Activated CD4-positive, alpha-beta T cell treated with anti-CD3 and anti-CD28 coated beads for 36 hours (primary cell): ENCODE measurements at regions not wholly inside any gene's neighbourhood (a gene's known extent, or its start where the extent isn't known, plus 50 kb on each side); places are given as distances from the start of the nearest gene placed in this dataset.

Experiments used
- ATAC-seq: fragments of 200-7000 bp; cut with Tn5 transposase; one replicate; pipeline ENCODE4 v1.10.0; 2021; ENCODE audit warnings: mild to moderate bottlenecking, moderate library complexity
- CTCF ChIA-PET: fragments of 350-600 bp; sonication (Branson Sonifier 250); formaldehyde crosslinking; loops from one replicate; lab custom pipeline; 2021; ENCODE audit warnings: antibody characterized with exemption; lab: Charles Lee
- POLR2A ChIA-PET: fragments of 350-600 bp; sonication (Branson Sonifier 250); formaldehyde crosslinking; loops from one replicate; lab custom pipeline; 2021; ENCODE audit warnings: antibody characterized with exemption, inconsistent platforms; lab: Charles Lee
- DNase-seq: peaks from one replicate; pipeline ENCODE4 v3.0.0-alpha.2; 2020
- H3K27ac Mint-ChIP-seq: one replicate; pipeline ENCODE4 v1.8.0; 2021; ENCODE audit warnings: mixed read lengths
- H3K27me3 Mint-ChIP-seq: one replicate; pipeline ENCODE4 v1.8.0; 2021; ENCODE audit warnings: mixed read lengths
- H3K36me3 Mint-ChIP-seq: one replicate; pipeline ENCODE4 v1.8.0; 2021; ENCODE audit warnings: low read depth, mixed read lengths
- H3K4me1 Mint-ChIP-seq: one replicate; pipeline ENCODE4 v1.8.0; 2021; ENCODE audit warnings: mixed read lengths
- H3K4me3 Mint-ChIP-seq: one replicate; pipeline ENCODE4 v1.8.0; 2021; ENCODE audit warnings: mild to moderate bottlenecking, moderate library complexity, mixed read lengths
- H3K9me3 Mint-ChIP-seq: one replicate; pipeline ENCODE4 v1.8.0; 2021; ENCODE audit warnings: low read depth, mixed read lengths
- intact Hi-C, 2 experiments: fragments of 100-400 bp; cut with DNase I in 1 of 2; cut with micrococcal nuclease in 1 of 2; formaldehyde crosslinking; loops; one replicate each; pipeline versions ENCODE4 v1.14.2 to v1.15.1; 2022 to 2024; cut with DNase I, micrococcal nuclease

DNA sequence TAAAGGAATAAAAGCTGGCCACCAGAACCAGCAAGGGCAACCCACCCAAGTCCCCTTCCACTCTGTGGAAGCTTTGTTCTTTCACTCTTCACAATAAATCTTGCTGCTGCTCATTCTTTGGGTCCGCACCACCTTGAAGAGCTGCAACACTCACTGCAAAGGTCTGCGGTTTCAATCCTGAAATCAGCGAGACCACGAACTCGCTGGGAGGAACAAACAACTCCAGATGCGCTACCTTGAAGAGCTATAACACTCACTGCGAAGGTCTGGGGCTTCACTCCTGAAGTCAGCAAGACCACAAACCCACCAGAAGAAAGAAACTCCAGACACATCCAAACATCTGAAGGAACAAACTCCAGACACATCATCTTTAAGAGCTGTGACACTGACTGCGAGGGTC is 365.2 kb upstream of the LUZP2 start:
- ATAC-seq: no peak
- Mint-ChIP-seq H3K36me3 (no peaks in the 10 kb centered on the region), H3K27me3 (no peaks in the 10 kb centered on the region), H3K4me1 (no peaks in the 10 kb centered on the region), H3K4me3 (no peak overlapping the region), H3K9me3 (no peaks in the 10 kb centered on the region), H3K27ac (no peak overlapping the region)
- intact Hi-C loops: no loop called here
- ChIA-PET CTCF (no interaction called here), POLR2A (no interaction called here)
- DNase-seq: no peak

- Mint-ChIP-seq H3K27me3 (no peaks in the 10 kb centered on the region), H3K4me3 (no peak overlapping the region), H3K27ac (no peak overlapping the region), H3K4me1 (no peaks in the 10 kb centered on the region), H3K36me3 (no peaks in the 10 kb centered on the region), H3K9me3 (no peaks in the 10 kb centered on the region)
- ATAC-seq (no peak), DNase-seq (no peak)
- intact Hi-C loops: no loop called here
- ChIA-PET CTCF (no interaction called here), POLR2A (no interaction called here)
These were observed 364.4 kb upstream of the LUZP2 start for GRCh38 chr11:24132471-24132870.

DNA sequence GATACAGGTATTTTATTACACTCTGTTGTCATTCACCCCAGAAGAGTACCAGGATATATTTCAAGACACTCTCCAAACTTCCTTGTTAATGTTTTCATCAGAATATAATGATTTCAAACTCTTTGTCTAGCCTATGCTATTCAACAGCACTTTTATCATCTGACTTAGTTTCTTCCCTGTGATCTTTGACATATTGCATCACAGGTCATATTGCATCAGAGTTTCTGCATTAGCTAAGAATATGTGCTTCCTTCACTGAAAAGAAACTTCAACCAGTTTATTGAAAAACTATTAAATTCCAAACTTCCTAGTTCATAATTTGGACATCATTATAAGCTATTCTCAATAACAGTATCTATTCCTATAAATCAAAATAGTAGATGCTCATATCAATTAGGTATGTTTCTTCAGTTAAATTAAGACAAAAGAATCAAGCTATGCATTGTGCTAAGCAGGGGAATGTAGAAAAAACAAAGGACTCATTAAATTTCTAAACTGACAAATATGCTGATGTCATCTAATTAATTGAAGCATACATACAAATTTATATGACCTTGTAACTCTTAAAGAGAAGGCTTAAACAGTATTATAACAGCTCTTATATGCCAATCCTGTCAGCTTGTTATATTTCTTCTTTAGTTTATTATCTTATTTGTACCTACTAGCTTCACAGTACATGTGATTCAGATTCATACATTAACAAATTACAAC is 361.8 kb upstream of the LUZP2 start:
- H3K36me3 Mint-ChIP-seq: no peaks in the 10 kb centered on the region
- DNase-seq (no peak), ATAC-seq (no peak)
- ChIA-PET POLR2A (no interaction called here), CTCF (no interaction called here)
- intact Hi-C loops: no loop called here
- no peak overlapping the region for H3K27ac Mint-ChIP-seq
- H3K9me3 Mint-ChIP-seq: peaks cover 2% of the 10 kb centered on the region
- no peaks in the 10 kb centered on the region for H3K27me3 Mint-ChIP-seq
- H3K4me1 Mint-ChIP-seq: no peaks in the 10 kb centered on the region
- H3K4me3 Mint-ChIP-seq: no peak overlapping the region

GRCh38 chr11:24142062-24142461 is 354.8 kb upstream of the LUZP2 start:
- ATAC-seq: no peak
- ChIA-PET CTCF (no interaction called here), POLR2A (no interaction called here)
- DNase-seq: no peak
- Mint-ChIP-seq H3K4me3 (no peak overlapping the region), H3K36me3 (no peaks in the 10 kb centered on the region), H3K4me1 (no peaks in the 10 kb centered on the region), H3K9me3 (peaks cover 7% of the 10 kb centered on the region), H3K27ac (no peak overlapping the region), H3K27me3 (no peaks in the 10 kb centered on the region)
- intact Hi-C loops: no loop called here

DNA sequence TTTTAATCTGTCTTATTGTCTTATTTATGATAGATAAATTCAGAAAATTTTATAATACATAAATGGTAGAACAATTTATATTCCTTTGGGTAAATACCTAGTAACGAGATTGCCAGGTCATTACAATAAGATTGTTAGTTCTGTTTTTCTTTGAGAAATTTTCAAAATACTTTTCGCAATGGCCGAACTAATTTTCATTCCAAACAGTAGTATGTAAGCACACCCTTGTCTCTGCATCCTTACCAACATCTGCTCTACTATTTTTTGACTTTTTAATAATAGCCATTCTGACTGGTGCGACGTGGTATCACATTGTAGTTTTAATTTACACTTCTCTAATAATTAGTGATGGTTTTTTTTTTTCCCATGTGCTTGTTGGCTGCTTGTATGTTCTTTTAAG is 351.4 kb upstream of the LUZP2 start:
- intact Hi-C loops: no loop called here
- H3K4me3 Mint-ChIP-seq: no peak overlapping the region

GRCh38 chr11:24153337-24153736 is 343.5 kb upstream of the LUZP2 start:
- CTCF ChIA-PET: no interaction called here
- Mint-ChIP-seq H3K27ac (no peak overlapping the region), H3K4me1 (no peaks in the 10 kb centered on the region), H3K27me3 (no peaks in the 10 kb centered on the region), H3K9me3 (peaks cover 11% of the 10 kb centered on the region), H3K4me3 (no peak overlapping the region), H3K36me3 (no peaks in the 10 kb centered on the region)
- no peak for ATAC-seq
- intact Hi-C loops: no loop called here
- POLR2A ChIA-PET: no interaction called here
- no peak for DNase-seq

More for the DNA sequence above, 351.4 kb upstream of the LUZP2 start:
- no peaks in the 10 kb centered on the region for H3K27me3 Mint-ChIP-seq
- H3K27ac Mint-ChIP-seq: no peak overlapping the region
- ChIA-PET POLR2A (no interaction called here), CTCF (no interaction called here)
- no peaks in the 10 kb centered on the region for H3K4me1 Mint-ChIP-seq
- no peak for DNase-seq
- no peaks in the 10 kb centered on the region for H3K36me3 Mint-ChIP-seq
- H3K9me3 Mint-ChIP-seq: peaks cover 14% of the 10 kb centered on the region
- ATAC-seq: no peak

DNA sequence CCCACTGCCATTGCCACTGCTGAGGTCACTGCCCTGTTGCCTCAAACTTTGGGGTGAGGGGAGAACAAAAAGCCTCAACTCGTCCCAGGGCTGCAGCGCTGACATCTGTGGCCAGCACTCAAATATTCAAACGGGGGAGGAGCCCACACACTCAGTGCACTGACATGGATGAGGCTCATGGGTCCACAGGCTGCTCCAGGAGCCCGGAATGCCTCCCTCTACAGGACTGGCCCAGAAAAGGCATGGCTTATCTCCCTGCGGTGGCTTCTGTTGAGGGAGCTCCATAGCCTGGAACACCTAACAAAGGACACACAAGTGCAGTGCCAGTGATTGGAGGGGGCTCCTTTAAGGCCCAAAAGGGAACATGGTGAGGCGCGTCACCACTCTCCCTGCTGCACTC is 341.1 kb upstream of the LUZP2 start:
- no peak for ATAC-seq
- no peaks in the 10 kb centered on the region for H3K27me3 Mint-ChIP-seq
- no peaks in the 10 kb centered on the region for H3K36me3 Mint-ChIP-seq
- H3K4me1 Mint-ChIP-seq: no peaks in the 10 kb centered on the region
- DNase-seq: no peak
- H3K9me3 Mint-ChIP-seq: peaks cover 7% of the 10 kb centered on the region
- CTCF ChIA-PET: no interaction called here
- POLR2A ChIA-PET: interaction anchor here (0.5 kb wide), 1 partner anchor 1179 kb away, joined by 3 read pairs; no protein-coding TSS in a partner anchor
- H3K27ac Mint-ChIP-seq: no peak overlapping the region
- intact Hi-C loops: no loop called here
- H3K4me3 Mint-ChIP-seq: no peak overlapping the region

DNA sequence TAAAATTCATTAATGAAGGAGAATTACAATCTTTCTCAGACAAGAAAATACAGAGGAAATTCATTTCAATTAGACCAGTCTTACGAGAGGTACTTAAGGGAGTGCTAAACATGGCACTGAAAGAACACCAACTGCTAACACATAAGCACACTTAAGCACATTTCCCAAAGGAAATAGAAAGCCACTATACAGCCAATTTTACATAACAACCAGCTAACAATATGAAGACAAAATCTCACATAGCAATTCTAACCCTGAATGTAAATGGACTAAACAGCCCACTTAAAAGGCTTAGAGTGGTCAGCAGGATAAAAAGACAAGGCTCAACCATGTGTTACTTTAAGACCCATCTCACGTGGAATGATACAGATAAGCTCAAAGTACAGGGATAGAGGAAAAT is 339.5 kb upstream of the LUZP2 start:
- POLR2A ChIA-PET: no interaction called here
- intact Hi-C loops: no loop called here
- CTCF ChIA-PET: interaction anchor here (0.6 kb wide), 1 partner anchor 1881 kb away, joined by 4 read pairs; no protein-coding TSS in a partner anchor
- Mint-ChIP-seq H3K27ac (no peak overlapping the region), H3K9me3 (peaks cover 11% of the 10 kb centered on the region), H3K4me3 (no peak overlapping the region), H3K27me3 (no peaks in the 10 kb centered on the region), H3K4me1 (no peaks in the 10 kb centered on the region), H3K36me3 (no peaks in the 10 kb centered on the region)
- DNase-seq: no peak
- ATAC-seq: no peak

DNA sequence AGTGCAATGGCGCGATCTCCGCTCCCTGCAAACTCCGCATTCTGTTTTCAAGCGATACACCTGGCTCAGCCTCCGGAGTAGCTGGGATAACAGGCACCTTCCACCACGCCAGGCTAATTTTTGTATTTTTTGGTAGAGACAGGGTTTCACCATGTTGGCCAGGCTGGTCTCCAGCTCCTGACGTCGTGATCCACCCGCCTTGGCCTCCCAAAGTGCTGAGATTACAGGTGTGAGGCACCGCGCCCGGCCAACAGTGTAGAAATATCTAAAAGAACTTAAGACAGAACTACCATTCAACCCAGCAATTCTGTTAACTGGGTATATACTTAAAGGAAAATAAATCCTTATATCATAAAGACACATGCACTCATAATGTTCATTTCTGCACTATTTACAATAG is 335.3 kb upstream of the LUZP2 start:
- Mint-ChIP-seq H3K36me3 (no peaks in the 10 kb centered on the region), H3K4me3 (no peak overlapping the region), H3K9me3 (peaks cover 11% of the 10 kb centered on the region), H3K27me3 (no peaks in the 10 kb centered on the region), H3K4me1 (no peaks in the 10 kb centered on the region), H3K27ac (no peak overlapping the region)
- intact Hi-C loops: no loop called here
- ChIA-PET CTCF (no interaction called here), POLR2A (no interaction called here)
- ATAC-seq (no peak), DNase-seq (no peak)

GRCh38 chr11:24163146-24163545 is 333.7 kb upstream of the LUZP2 start:
- DNase-seq (no peak), ATAC-seq (no peak)
- H3K9me3 Mint-ChIP-seq: peaks cover 4% of the 10 kb centered on the region
- H3K27ac Mint-ChIP-seq: no peak overlapping the region
- ChIA-PET POLR2A (no interaction called here), CTCF (no interaction called here)
- H3K27me3 Mint-ChIP-seq: no peaks in the 10 kb centered on the region
- H3K4me1 Mint-ChIP-seq: no peaks in the 10 kb centered on the region
- no peaks in the 10 kb centered on the region for H3K36me3 Mint-ChIP-seq
- intact Hi-C loops: no loop called here
- no peak overlapping the region for H3K4me3 Mint-ChIP-seq

- CTCF ChIA-PET: no interaction called here
- Mint-ChIP-seq H3K27me3 (no peaks in the 10 kb centered on the region), H3K9me3 (peaks cover 4% of the 10 kb centered on the region), H3K4me1 (no peaks in the 10 kb centered on the region), H3K4me3 (no peak overlapping the region), H3K36me3 (no peaks in the 10 kb centered on the region), H3K27ac (no peak overlapping the region)
- intact Hi-C loops: no loop called here
- DNase-seq (no peak), ATAC-seq (no peak)
- POLR2A ChIA-PET: no interaction called here
These were observed 333.0 kb upstream of the LUZP2 start for GRCh38 chr11:24163841-24164240.

GRCh38 chr11:24171869-24172268 is 325.0 kb upstream of the LUZP2 start:
- H3K4me3 Mint-ChIP-seq: no peak overlapping the region
- ChIA-PET CTCF (no interaction called here), POLR2A (no interaction called here)
- H3K27me3 Mint-ChIP-seq: no peaks in the 10 kb centered on the region
- no peak overlapping the region for H3K27ac Mint-ChIP-seq
- intact Hi-C loops: no loop called here
- H3K4me1 Mint-ChIP-seq: no peaks in the 10 kb centered on the region
- peaks cover 6% of the 10 kb centered on the region for H3K9me3 Mint-ChIP-seq
- ATAC-seq (no peak), DNase-seq (no peak)
- H3K36me3 Mint-ChIP-seq: no peaks in the 10 kb centered on the region
